NCI-H2196 treated with DMSO at 0.1 percent for 48 hours (cell line): ENCODE measurements at regions not wholly inside any gene's neighbourhood (a gene's known extent, or its start where the extent isn't known, plus 50 kb on each side); places are given as distances from the start of the nearest gene placed in this dataset.

Experiments
- DNase-seq: peaks from one replicate; lab custom pipeline; 2025; ENCODE audit not compliant: unreplicated experiment; lab: John Stamatoyannopoulos, UW

DNA sequence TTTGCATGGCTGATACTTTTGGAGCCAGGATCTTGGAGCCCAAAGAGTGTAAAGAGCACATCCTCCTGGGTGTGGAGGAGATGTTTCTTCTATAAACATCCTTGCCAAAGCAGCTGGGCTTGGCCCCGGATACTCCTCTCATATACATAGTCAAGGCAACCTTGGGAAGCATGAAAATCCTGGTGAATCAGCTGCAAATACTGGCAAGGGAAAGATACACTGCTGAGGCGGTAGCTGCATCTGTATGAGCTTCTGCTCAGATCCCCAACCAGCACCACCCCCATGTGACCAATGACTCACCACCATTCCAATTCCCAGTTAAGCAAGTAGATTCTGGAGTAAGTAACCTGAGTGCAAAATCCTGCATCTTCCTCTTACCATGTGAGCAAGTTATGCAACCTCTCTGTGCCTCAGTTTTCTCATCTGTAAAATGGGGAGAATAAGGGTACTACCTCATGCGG lies 567.4 kb downstream of the MED13L start:
- no peak for DNase-seq

DNA sequence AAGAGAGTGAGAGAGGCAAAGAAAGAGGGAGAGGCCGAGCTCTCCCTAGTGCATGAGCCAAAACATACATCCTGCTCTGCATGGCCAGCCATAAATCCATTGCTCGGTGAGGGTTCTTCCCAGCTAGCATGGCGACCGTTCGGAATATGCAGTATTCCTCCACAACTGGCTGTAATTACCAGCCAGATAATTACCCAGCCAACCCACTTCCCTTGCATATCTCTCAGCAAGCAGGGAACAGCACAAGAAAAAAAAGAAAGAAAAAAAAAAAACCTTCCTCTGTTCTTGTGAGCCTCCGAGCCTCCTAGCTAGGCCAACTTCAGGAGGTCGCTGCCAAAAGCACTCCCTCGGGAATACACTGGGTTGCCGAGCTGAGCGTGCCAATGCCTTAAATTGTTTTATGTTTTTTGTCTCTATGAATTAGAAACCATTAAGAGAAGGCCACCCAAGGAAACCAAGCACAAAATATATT lies 567.9 kb downstream of the MED13L start:
- no peak for DNase-seq

DNA sequence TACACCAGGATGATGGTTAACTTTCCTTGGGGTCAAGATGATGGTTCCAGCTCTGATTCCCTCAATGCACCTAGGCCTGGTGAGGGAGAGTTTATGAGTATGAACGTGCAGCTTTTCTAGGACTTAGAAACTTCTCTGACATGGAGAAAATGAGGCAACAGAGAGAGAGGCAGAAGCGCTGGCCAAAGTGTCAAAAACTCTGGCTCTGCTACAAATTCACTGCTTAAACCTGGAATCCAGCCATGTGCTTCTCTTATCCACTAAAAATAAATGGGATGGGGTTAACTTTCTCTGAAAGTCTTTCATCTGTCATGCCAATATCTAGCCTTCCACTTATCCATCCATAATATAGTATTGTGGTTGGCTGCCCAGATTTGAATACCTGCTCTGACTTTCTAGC lies 568.7 kb downstream of the MED13L start:
- DNase-seq: no peak

DNA sequence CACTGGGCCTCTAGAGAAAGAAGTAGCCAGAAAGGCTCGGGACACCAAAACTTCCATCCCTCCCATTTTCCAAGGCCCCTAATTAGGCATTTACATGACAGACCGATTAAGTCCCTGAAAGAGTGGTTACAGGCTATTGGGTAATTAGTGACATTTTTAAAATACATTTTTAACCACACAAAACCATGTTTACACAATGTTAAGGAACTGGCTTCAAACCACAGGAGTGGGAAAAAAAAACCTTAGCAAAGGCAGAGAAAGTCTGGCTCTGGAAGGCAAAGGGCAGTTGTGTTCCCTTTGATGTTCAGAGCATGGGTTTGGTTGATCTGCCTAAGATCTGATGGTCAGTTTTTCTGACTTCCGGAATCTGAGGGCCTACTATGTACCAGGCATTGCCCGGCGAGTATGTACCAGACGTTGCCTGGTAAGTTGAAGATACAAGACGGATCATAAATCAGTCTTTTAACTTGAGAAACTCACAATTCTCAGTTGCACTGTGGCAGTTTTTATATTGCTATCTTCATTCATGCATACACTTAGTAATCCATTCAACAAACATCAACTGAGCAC lies 576.5 kb downstream of the MED13L start:
- DNase-seq: no peak

DNA sequence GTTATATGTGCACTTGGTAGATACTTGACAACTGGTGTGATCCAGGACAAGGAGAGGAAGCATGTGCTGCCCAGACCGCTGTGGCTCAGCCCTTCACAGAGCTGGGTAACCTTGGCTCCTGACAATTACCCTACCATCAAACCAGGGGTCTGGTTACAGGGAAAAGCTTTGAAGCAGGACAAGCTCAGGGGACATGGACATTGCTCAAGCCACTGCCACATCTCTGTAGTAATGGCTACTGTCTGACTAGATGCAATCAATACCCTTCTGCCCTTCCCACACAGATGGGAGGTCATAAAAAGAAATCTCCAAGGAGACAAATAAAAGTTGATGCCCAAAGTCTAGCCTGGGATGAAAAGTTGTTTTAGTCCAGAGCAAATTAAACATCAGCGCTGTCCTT lies 577.4 kb downstream of the MED13L start:
- no peak for DNase-seq

DNA sequence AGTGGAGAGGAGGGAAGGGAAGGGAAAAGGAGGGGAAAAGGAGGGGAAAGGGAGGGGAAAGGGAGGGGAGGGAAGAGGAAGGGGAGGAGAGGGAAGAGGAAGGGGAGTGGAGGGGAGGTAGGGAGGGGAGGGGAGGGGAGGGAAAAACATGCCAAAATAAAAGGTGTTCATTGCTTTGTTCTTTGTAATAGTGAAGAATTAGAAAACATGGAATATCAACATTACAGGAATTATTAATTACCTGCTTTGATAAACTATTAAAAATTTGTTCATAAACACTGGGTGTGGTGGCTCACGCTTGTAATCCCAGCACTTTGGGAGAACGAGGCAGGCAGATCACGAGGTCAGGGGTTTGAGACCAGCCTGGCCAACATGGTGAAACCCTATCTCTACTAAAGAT lies 579.2 kb downstream of the MED13L start:
- DNase-seq: no peak

DNA sequence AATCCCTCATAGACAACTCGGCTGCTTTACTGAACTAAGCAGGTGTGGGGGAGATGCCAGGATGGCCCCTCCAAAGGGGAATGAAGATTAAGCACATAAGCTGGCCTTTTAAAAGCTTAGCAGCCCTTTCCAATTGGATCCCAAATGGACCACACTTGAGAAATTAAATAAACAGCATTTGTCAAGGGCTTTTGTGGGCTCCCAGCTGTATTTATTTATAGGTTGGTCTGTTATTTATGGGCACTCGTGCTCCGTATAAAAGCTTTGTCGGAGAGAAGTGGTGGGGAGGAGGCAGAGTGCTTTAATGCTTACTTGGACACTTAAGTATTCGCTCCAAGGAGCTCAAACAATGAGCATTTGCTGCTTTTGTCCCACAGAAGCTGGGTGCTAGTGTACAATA lies 580.2 kb downstream of the MED13L start:
- peak; percentile 26 for DNase-seq

DNA sequence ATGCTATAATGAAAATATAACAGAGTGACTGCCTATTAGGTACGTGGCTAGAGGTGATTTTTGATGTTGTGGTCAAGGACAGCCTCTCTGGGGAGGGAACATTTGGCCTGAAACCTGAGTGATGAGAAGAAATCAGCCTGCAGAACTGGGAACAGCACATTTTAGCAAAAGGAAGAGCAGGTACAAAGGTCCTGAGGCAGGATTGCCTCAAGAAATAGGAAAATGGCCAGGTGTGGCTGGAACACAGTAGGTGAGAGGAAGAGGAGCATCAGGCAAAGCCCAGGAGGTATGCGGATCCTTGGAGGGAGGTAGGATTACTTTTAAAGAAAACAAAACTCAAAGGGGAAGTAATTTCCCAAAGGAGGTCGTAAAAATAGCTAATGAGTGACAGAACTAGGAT lies 582.9 kb downstream of the MED13L start:
- no peak for DNase-seq

DNA sequence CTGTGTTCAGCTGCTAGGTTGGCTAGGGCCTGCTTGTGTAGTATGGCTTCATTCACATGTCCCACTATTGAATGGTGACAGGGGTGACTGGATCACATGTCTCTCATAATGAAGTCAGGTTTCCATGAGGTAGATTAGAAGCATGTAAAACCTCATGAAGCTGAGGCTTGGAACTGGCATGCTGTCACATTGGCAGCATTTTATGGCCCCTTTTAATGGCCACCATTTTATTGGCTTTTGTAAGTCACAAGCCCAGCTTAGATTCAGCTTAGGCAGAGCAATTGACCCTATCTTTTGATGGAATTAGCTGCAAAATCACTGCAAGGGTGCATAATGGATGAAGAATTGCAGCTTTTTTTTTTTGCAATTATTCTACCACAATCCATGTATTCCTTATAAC lies 583.5 kb downstream of the MED13L start:
- DNase-seq: no peak

DNA sequence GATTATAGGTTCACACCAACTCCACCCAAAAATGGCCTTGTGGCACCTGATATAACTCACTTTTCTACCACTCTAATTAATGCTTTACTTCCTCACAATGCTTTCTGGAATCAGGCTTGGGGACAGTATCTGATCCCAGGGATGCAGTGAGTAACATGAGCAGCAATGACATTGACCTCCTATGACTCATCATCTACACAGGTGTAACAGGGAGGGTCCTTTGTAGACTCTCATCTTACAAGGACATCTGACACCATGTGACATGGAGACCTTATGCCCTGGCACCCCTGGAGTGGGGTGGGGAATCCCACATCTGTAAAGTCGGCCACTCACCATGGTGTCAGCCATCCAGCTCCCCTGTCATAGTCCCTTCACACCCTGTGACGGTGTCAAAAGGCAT lies 586.4 kb downstream of the MED13L start:
- DNase-seq: no peak

DNA sequence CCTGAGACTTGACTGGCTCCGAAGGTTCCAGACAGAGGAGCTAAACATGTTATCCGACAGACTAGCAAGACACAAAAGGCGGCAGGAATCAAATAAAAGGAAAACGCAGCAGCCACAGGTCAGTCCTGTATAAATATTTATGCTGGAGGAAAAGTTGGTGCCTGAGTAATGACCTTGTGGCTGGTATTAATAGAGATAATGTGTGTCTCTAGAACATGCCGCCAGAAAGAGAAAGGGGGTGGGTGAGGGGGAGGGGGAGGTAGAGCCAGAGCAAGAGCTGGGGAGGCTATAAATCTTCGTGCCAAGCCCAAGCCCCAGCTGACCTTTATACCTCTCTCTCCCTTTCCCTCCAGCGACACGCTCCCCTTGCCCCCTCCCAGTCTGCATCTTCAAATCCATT lies 590.4 kb downstream of the MED13L start:
- no peak for DNase-seq

DNA sequence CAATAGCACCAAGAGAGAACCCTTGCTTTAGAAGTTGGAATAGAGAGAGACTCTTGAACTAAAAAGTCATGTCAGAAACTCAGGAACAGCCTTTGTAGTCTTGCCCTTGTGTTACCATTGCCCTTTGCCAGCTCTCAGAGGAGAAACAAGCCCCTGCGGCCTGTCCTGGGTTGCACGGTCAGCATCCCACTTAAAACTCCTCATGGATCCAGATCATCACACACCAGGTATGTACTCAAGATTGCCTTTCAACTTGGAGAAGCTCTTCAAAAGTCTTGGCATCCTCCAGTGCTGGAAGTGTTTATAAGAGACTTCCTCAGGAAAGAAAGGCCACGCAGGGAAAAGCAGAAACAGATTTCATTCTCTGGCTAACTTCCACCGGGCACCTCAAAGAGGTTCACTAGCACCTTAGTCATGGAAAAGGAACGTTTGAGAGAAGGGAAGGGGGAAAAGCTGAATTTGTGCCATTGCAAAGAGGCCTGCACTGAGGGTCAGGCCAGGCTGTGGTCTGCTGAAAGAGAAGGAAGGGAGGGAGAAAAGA lies 594.2 kb downstream of the MED13L start:
- no peak for DNase-seq

DNA sequence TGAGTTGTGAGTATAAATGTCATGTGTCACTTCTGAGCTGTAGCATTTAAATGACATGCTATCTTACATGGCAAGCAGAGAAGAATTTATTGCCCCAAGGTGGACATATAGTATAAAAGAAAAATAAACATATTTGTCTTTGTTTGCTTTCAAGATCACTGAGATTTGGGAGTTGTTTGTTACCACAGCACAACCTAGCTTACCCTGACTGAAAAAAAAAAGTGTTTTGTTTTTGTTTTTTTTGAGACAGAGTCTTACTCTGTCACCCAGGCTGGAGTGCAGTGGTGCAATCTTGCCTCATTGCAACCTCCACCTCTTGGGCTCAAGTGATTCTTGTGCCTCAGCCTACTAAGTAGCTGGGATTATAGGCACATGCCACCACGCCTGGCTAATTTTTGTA lies 596.5 kb downstream of the MED13L start:
- no peak for DNase-seq

DNA sequence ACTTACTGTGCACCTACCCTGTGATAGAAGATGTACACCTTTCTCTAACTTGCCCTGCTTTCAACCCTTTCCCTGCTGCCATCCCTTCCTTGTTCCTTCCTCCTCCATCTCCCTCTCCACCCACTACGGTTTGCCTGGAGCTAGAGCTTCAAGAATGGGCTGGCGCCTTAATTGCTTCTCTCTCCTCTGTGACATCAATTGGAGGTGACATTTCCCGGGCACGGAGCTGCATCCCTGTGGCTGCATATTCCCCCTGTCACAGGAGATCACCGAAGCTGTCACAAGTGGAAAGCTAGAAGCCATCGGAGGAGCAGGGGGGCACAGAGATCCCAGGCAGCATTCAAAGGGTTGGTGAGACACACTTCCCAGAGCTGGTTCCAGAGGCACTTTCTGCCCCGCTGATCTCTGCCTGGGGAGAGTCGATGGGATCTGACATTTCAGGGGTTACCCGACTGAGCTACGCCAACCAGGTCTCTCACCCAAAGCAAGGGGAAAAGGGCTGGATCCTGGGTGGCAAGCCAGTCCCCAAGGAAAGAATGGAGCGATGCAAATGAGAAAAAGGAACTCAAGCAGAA lies 604.9 kb downstream of the MED13L start:
- DNase-seq: no peak

DNA sequence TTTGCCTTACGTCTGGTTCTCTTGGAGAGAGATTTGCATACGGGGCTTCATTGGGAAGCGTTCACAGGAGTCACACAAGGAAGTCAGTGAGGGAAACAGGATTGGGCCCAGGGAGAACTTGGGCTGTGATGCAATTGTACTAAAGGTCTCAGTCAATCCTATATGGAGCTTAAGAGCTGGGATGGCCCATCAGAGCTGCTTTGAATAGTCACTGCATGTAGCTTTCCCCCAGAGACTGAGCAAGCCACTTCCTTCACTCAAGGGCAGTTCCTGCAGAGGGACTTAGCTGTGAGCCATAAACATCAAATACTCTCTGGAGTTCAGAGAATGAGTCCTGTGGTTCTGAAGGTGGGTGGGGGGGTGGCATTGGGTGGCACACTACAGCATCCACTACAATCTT lies 605.4 kb downstream of the MED13L start:
- no peak for DNase-seq

DNA sequence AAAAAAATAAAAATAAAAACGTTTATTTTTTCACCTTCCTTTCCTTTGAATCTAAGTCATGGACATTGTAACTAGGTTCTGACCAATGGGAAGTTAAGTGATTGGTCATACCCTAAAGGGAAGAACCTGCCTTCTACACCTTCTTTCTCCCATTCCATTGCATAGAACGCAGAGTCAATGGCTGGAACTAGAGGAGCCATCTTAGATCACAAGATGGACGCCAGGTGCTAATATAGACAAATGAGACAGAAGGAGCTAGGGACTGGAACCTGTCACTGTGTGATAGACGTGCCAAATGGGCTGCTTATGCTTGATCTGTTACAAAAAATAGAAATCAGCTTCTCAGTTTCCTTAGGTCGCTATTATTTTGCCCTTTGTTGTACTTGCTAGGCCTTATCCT lies 606.6 kb downstream of the MED13L start:
- DNase-seq: no peak

DNA sequence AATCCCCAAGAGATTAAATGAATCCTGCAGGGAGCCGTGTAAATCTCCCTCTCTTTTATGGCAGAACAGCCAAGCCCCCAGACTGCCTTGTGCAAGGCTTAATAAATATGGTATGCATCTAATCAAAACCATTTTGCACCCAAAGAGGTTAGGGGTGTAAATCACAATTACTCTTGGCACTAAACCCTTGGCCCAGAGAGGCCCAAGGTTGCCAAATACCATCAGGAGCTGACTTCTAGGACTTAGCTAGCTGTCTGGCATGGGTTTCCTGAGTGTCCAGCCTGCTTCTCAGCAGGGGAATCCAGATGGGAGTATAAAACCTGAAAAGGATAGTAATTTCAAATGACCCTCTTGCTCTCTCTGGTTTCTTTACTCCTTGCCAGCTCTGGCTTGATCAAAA lies 610.4 kb downstream of the MED13L start:
- DNase-seq: no peak

DNA sequence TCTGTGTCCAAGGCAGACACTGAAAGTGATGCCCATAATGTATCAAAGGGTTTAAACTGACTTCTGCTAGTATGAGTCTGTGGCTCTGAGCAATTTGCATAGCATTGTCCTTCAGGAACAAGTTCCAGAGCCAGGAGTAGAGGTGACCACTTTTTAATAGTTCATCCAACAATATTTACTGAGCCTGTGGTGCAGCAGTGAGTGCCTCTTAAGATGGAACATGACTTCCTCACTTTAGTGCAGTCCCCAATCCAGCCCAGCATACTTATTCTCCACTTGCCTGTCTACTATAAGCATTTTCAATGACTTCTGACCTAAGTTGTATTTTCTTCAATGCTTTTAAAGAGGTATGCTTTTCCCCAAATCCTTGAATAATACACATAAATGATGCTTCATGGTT lies 611.3 kb downstream of the MED13L start:
- no peak for DNase-seq

DNA sequence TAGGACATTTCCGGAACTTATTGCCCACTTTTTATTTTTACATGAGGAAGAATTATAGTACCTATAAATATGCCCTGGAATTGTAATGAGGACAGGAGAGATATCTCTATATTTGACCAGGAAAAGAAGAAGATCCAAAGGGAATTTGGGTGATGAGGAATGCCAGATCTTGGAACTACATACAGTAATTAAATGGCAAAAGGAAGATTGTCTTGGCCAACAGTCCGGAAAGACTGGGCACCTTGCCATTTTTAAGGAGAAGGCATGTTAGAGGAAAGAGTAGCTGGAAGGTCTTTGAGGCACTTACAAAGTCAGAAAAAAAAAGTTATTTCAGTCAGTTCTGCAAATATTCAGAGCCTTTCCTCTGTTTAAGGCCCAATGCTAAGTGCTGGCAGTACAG lies 616.4 kb downstream of the MED13L start:
- DNase-seq: no peak

DNA sequence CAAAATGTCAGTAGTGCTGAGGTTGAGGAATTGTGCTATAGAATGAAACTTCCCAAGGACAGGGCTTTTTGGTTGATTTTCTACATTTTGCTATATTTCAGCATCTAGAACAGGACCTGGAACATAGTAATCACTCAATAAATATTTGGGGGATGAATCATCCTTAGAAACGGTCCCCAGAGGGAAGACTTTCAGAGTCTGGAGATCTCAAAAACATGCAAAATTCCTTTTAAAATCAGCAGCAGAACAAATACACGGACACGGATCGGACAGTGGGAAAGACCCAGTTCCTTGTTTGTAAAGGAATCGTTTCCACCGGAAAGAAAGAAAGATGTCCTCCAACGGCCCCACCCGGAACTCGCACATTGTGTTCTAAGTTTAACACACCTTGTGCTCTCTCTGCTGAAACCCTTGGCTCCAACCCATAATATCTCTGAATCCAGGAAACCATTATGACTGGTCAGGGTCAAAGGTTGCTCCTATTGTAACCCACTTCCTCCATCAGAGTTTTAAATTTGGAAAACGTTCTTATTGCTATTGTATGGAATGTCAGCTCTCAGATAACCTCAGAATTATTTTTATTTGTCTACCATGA lies 617.2 kb downstream of the MED13L start:
- no peak for DNase-seq

DNA sequence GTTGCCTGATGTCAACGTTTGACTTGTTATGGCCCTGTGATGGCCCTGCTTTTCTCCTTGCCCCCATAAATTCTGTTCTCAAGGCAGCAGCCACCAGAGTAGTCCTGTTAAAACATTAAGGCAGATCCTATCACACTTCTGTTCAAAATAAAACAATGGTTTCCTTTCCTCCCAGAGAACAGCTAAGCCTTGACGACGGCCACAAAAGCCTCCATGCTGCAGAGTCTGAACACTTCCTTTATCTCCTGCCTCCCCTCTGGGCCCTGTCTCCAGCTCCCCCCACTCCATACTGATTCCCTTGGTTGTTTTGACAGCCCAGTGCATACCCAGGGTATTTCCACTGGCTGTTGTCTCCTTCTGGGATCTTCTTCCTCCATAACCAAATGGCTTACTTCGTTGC lies 618.1 kb downstream of the MED13L start:
- no peak for DNase-seq
